GM12878 (cell line): ENCODE measurements at regions not wholly inside any gene's neighbourhood (a gene's known extent, or its start where the extent isn't known, plus 50 kb on each side); places are given as distances from the start of the nearest gene placed in this dataset.
"Not testable (repeated sequence)": the region's sequence is repeated elsewhere in the genome, so short reads cannot be mapped to it uniquely, and the experiment has no call there.

Experiments
- ATAC-seq: fragments of 200-7000 bp; cut with Tn5 transposase; 3 replicates; pipeline ENCODE4 v1.9.1; 2020; ENCODE audit warnings: mild to moderate bottlenecking, moderate library complexity
- BruUV-seq: library from RNA; stranded (reverse); fragments of 400-500 nt; replicated peaks from 2 replicates; lab custom pipeline; 2021; lab: Mats Ljungman, UMichigan
- CTCF ChIA-PET: fragments of 300-600 bp; sonication (Branson Sonifier 250); formaldehyde crosslinking; extraction: SDS; loops from one replicate; lab custom pipeline; 2021; ENCODE audit warnings: inconsistent platforms; lab: Yijun Ruan, JAX
- POLR2A ChIA-PET: fragments of 350-600 bp; formaldehyde crosslinking; extraction: SDS; loops from one replicate; lab custom pipeline; 2021; ENCODE audit warnings: inconsistent platforms; lab: Charles Lee
- RAD21 ChIA-PET: fragments of 300-600 bp; sonication (Branson Sonifier 250); formaldehyde crosslinking; loops from one replicate; lab custom pipeline; 2023; ENCODE audit warnings: antibody characterized with exemption; ENCODE audit not compliant: unreplicated experiment; lab: Charles Lee
- SMC1A ChIA-PET: fragments of 300-600 bp; sonication (Branson Sonifier 250); formaldehyde crosslinking; loops from one replicate; lab custom pipeline; 2023; ENCODE audit not compliant: unreplicated experiment, uncharacterized antibody; lab: Charles Lee
- DNase-seq: peaks from one replicate; pipeline ENCODE4 v3.0.0-alpha.2; 2011; ENCODE audit warnings: low read depth, low spot score
- FAIRE-seq: peaks from 3 replicates; lab custom pipeline; 2011; peaks lifted over from hg19 to GRCh38; lab: Jason Lieb, UNC
- H2AFZ ChIP-seq: 2 replicates; pipeline ENCODE4 v1.6.0; 2011; ENCODE audit warnings: low read depth, low read length, control low read depth; ENCODE audit not compliant: control insufficient read depth
- H3K27ac ChIP-seq: 2 replicates; pipeline ENCODE4 v1.5.1; 2011; ENCODE audit warnings: control low read depth; ENCODE audit not compliant: control insufficient read depth, insufficient read depth
- H3K27me3 ChIP-seq, 2 experiments: replicated peaks in 1 of 2; 2 replicates each; pipeline versions ENCODE4 v1.6.0 to v1.6.1; 2011; ENCODE audit warnings: low read length in 1 of 2; ENCODE audit not compliant: control insufficient read depth in 2 of 2, insufficient read depth in 2 of 2
- H3K36me3 ChIP-seq, 2 experiments: 2 replicates each; pipeline ENCODE4 v1.5.1; 2011; ENCODE audit warnings: low read length in 1 of 2; ENCODE audit not compliant: control insufficient read depth in 2 of 2, insufficient read depth in 2 of 2
- H3K4me1 ChIP-seq: 2 replicates; pipeline ENCODE4 v1.6.1; 2011; ENCODE audit warnings: mild to moderate bottlenecking, low read length, moderate library complexity, mixed read lengths; ENCODE audit not compliant: control insufficient read depth, insufficient read depth
- H3K4me2 ChIP-seq: 2 replicates; pipeline ENCODE4 v1.6.0; 2011; ENCODE audit warnings: control low read depth; ENCODE audit not compliant: control insufficient read depth, insufficient read depth
- H3K4me3 ChIP-seq: fragments of 200-600 bp; sonication (generic); 2 replicates; pipeline ENCODE4 v1.5.1; 2016
- H3K79me2 ChIP-seq: 2 replicates; pipeline ENCODE4 v1.6.0; 2011; ENCODE audit warnings: low read length; ENCODE audit not compliant: control insufficient read depth, insufficient read depth
- H3K9ac ChIP-seq: 2 replicates; pipeline ENCODE4 v1.8.0; 2011; ENCODE audit warnings: low read length, control low read depth, mixed read lengths; ENCODE audit not compliant: control insufficient read depth, insufficient read depth
- H3K9me3 ChIP-seq: replicated peaks from 3 replicates; pipeline ENCODE4 v1.5.1; 2011; ENCODE audit warnings: mild to moderate bottlenecking, low read length; ENCODE audit not compliant: control insufficient read depth, insufficient read depth
- H4K20me1 ChIP-seq: 2 replicates; pipeline ENCODE4 v1.6.0; 2011; ENCODE audit not compliant: control insufficient read depth, insufficient read depth
- BHLHE40 ChIP-seq, 2 experiments: fragments of 450-650 bp in 1 of 2; IDR thresholded peaks; 2 replicates each; pipeline ENCODE4 v1.6.1; 2011 to 2017; ENCODE audit warnings: low read depth in 2 of 2, borderline replicate concordance in 1 of 2, improper control_type of control experiment in 1 of 2, low read length in 1 of 2, mild to moderate bottlenecking in 1 of 2
- CREB1 ChIP-seq: IDR thresholded peaks from 2 replicates; pipeline ENCODE4 v1.6.1; 2012; ENCODE audit warnings: low read depth, mild to moderate bottlenecking, inconsistent platforms
- MTA3 ChIP-seq: IDR thresholded peaks from 2 replicates; pipeline ENCODE4 v1.6.1; 2012; ENCODE audit warnings: low read length, inconsistent platforms, borderline replicate concordance
- MXI1 ChIP-seq: fragments of 150-350 bp; IDR thresholded peaks from 2 replicates; pipeline ENCODE4 v1.6.1; 2011; ENCODE audit warnings: low read depth, mild to moderate bottlenecking, inconsistent platforms, low read length, improper control_type of control experiment
- RCOR1 ChIP-seq: conservative IDR thresholded peaks from 2 replicates; pipeline ENCODE4 v1.6.1; 2012; ENCODE audit warnings: low read depth, low read length, improper control_type of control experiment
- SMAD1 ChIP-seq: fragments of 450-650 bp; IDR thresholded peaks from 2 replicates; pipeline ENCODE4 v1.6.1; 2018; ENCODE audit warnings: mild to moderate bottlenecking, low read depth; ENCODE audit not compliant: partially characterized antibody
- SMARCA5 ChIP-seq: fragments of 450-650 bp; IDR thresholded peaks from 2 replicates; pipeline ENCODE4 v1.6.1; 2017; ENCODE audit warnings: mild to moderate bottlenecking
- WGBS: methylation state at CpG from one replicate; pipeline ENCODE4 v1.1.6; 2016; ENCODE audit warnings: low lambda C conversion rate; ENCODE audit not compliant: insufficient replicate concordance, insufficient coverage; ENCODE audit errors: missing lambda C conversion rate; 5-methylcytosine and 5-hydroxymethylcytosine counted together
- in situ Hi-C: fragments of 300-500 bp; cut with MboI; formaldehyde crosslinking; loops from 9 replicates; pipeline ENCODE4 v1.14.3; 2018; ENCODE audit warnings: mixed read lengths
- intact Hi-C: fragments of 100-400 bp; cut with micrococcal nuclease; formaldehyde crosslinking; loops from one replicate; pipeline ENCODE4 v1.14.2; 2022; ENCODE audit not compliant: unreplicated experiment
- TF ChIP-seq, protein P1 (sequence below): fragments of 450-650 bp; IDR thresholded peaks from 2 replicates; pipeline ENCODE4 v1.6.1; 2017; ENCODE audit warnings: mild to moderate bottlenecking, moderate library complexity
- TF ChIP-seq, protein P2 (sequence below): fragments of 450-650 bp; IDR thresholded peaks from 2 replicates; pipeline ENCODE4 v1.6.1; 2017; ENCODE audit warnings: low read depth, mild to moderate bottlenecking, moderate library complexity
- TF ChIP-seq, protein P3 (sequence below): IDR thresholded peaks from 2 replicates; pipeline ENCODE4 v1.6.1; 2011; ENCODE audit warnings: borderline replicate concordance, low read depth, mild to moderate bottlenecking, moderate library complexity, mixed read lengths, low read length; ENCODE audit not compliant: insufficient read depth; ENCODE audit errors: extremely low read length
- TF ChIP-seq, protein P4 (sequence below): fragments of 450-650 bp; IDR thresholded peaks from 2 replicates; pipeline ENCODE4 v1.6.1; 2014; ENCODE audit warnings: mild to moderate bottlenecking

DNA sequence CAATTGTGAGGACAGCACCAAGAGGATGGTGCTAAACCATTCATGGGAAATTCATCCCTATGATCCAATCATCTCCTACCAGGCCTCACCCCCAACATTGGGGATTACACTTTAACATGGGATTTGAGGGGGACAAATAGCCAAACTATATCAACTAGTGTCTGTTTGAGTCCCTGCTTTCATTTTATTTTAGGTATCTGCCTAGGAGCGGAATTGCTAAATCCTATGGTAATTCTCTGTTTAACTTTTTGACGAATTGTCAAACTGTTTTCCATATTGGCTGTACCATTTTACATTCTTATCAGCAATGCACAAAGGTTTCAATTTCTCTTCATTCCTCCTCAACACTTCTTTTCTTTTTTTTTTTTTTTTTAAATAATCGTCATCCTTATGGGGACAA, 318.4 kb upstream of the NRP1 start:
- no TSS peak for BruUV-seq
- WGBS: 29% methylated on average over 3 of the region's 3 CpGs
- H3K9ac ChIP-seq: no peak overlapping the region
- H3K4me1 ChIP-seq: no peaks in the 10 kb centered on the region
- H3K4me3 ChIP-seq: no peak overlapping the region
- no peak for FAIRE-seq
- TF ChIP-seq BHLHE40 (IDR thresholded peaks at IDR 0.05; ENCODE audit: borderline replicate concordance in 1 of 2, low read depth in 2 of 2, low read length in 1 of 2) (no peak), CREB1 (no peak), RCOR1 (no peak), SMARCA5 (no peak), MXI1 (no peak), SMAD1 (no peak), MTA3 (no peak)
- TF ChIP-seq, protein P1, sequence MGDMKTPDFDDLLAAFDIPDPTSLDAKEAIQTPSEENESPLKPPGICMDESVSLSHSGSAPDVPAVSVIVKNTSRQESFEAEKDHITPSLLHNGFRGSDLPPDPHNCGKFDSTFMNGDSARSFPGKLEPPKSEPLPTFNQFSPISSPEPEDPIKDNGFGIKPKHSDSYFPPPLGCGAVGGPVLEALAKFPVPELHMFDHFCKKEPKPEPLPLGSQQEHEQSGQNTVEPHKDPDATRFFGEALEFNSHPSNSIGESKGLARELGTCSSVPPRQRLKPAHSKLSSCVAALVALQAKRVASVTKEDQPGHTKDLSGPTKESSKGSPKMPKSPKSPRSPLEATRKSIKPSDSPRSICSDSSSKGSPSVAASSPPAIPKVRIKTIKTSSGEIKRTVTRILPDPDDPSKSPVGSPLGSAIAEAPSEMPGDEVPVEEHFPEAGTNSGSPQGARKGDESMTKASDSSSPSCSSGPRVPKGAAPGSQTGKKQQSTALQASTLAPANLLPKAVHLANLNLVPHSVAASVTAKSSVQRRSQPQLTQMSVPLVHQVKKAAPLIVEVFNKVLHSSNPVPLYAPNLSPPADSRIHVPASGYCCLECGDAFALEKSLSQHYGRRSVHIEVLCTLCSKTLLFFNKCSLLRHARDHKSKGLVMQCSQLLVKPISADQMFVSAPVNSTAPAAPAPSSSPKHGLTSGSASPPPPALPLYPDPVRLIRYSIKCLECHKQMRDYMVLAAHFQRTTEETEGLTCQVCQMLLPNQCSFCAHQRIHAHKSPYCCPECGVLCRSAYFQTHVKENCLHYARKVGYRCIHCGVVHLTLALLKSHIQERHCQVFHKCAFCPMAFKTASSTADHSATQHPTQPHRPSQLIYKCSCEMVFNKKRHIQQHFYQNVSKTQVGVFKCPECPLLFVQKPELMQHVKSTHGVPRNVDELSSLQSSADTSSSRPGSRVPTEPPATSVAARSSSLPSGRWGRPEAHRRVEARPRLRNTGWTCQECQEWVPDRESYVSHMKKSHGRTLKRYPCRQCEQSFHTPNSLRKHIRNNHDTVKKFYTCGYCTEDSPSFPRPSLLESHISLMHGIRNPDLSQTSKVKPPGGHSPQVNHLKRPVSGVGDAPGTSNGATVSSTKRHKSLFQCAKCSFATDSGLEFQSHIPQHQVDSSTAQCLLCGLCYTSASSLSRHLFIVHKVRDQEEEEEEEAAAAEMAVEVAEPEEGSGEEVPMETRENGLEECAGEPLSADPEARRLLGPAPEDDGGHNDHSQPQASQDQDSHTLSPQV: no peak
- TF ChIP-seq, protein P2, sequence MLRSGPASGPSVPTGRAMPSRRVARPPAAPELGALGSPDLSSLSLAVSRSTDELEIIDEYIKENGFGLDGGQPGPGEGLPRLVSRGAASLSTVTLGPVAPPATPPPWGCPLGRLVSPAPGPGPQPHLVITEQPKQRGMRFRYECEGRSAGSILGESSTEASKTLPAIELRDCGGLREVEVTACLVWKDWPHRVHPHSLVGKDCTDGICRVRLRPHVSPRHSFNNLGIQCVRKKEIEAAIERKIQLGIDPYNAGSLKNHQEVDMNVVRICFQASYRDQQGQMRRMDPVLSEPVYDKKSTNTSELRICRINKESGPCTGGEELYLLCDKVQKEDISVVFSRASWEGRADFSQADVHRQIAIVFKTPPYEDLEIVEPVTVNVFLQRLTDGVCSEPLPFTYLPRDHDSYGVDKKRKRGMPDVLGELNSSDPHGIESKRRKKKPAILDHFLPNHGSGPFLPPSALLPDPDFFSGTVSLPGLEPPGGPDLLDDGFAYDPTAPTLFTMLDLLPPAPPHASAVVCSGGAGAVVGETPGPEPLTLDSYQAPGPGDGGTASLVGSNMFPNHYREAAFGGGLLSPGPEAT: no peak
- TF ChIP-seq, protein P3, sequence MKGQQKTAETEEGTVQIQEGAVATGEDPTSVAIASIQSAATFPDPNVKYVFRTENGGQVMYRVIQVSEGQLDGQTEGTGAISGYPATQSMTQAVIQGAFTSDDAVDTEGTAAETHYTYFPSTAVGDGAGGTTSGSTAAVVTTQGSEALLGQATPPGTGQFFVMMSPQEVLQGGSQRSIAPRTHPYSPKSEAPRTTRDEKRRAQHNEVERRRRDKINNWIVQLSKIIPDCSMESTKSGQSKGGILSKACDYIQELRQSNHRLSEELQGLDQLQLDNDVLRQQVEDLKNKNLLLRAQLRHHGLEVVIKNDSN: no peak
- TF ChIP-seq, protein P4, sequence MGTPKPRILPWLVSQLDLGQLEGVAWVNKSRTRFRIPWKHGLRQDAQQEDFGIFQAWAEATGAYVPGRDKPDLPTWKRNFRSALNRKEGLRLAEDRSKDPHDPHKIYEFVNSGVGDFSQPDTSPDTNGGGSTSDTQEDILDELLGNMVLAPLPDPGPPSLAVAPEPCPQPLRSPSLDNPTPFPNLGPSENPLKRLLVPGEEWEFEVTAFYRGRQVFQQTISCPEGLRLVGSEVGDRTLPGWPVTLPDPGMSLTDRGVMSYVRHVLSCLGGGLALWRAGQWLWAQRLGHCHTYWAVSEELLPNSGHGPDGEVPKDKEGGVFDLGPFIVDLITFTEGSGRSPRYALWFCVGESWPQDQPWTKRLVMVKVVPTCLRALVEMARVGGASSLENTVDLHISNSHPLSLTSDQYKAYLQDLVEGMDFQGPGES: no peak
- H2AFZ ChIP-seq: no peak overlapping the region
- H3K27me3 ChIP-seq: no peaks in the 10 kb centered on the region
- ATAC-seq: no peak
- H3K79me2 ChIP-seq: no peaks in the 10 kb centered on the region
- no peaks in the 10 kb centered on the region; the same call in 2 of the 3 replicates for H3K9me3 ChIP-seq
- CTCF ChIA-PET: no interaction called here
- no peak for DNase-seq
- H3K4me2 ChIP-seq: no peak overlapping the region
- POLR2A ChIA-PET: no interaction called here
- H3K36me3 ChIP-seq: no peaks in the 10 kb centered on the region
- H3K27ac ChIP-seq: no peak overlapping the region
- in situ Hi-C loops: no loop called here
- intact Hi-C loops: no loop called here
- H4K20me1 ChIP-seq: no peaks in the 10 kb centered on the region
- RAD21 ChIA-PET: interaction anchor here (0.6 to 0.7 kb wide), 3 partner anchors 83 to 1042 kb away, joined by 3 read pairs; no protein-coding TSS in a partner anchor
- SMC1A ChIA-PET: interaction anchor here (1.1 to 1.2 kb wide), 3 partner anchors 8 to 105 kb away, joined by 3 to 5 read pairs (median 3); no protein-coding TSS in a partner anchor

DNA sequence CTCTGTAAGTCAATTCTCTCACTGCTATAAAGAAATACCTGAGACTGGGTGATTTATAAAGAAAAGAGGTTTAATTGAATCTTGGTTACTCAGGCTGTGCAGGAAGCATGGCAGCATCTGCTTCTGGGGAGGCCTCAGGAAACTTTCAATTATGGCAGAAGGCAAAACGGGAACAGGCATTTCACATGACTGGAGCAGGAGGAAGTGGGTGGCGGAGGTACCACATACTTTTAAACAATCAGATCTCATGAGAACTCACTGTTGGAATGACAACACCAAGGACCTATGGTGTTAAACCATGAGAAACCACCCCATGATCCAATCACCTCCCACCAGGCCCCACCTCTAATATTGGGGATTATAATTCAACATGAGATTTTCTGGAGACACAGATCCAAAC, 315.7 kb upstream of the NRP1 start:
- H3K9me3 ChIP-seq, H3K79me2 ChIP-seq, FAIRE-seq, DNase-seq, H4K20me1 ChIP-seq, SMC1A ChIA-PET, H3K27me3 ChIP-seq, H3K27ac ChIP-seq, H2AFZ ChIP-seq, H3K4me2 ChIP-seq, CTCF ChIA-PET, BruUV-seq, H3K36me3 ChIP-seq, in situ Hi-C loops, H3K4me1 ChIP-seq, ATAC-seq, POLR2A ChIA-PET, RAD21 ChIA-PET, H3K9ac ChIP-seq, H3K4me3 ChIP-seq, intact Hi-C loops: not testable (repeated sequence)
- WGBS: 0% methylated on average over 2 of the region's 2 CpGs
